ENCODE measurements at regions not wholly inside any gene's neighbourhood (a gene's known extent, or its start where the extent isn't known, plus 50 kb on each side); places are given as distances from the start of the nearest gene placed in this dataset.

GRCh38 chr17:71527311-71527710, 593.5 kb upstream of the SOX9 start:
- DNase-seq (peak; percentile 23), ATAC-seq (no peak)
- Histone ChIP-seq H3K4me1 (ENCODE audit: insufficient read depth, low read length) (peaks cover 10% of the 10 kb centered on the region; the same call in 1 of the 2 replicates), H3K79me2 (ENCODE audit: low read length) (no peaks in the 10 kb centered on the region), H3K27ac (ENCODE audit: low read length) (no peak overlapping the region), H3K36me3 (ENCODE audit: low read depth, low read length) (no peaks in the 10 kb centered on the region), H3K4me2 (ENCODE audit: low read length) (no peak overlapping the region), H3K9ac (ENCODE audit: low read length) (no peak overlapping the region), H3K27me3 (ENCODE audit: low read length) (no peaks in the 10 kb centered on the region), H3F3A (ENCODE audit: low read length, unreplicated experiment) (no peaks in the 10 kb centered on the region), H2AFZ (ENCODE audit: low read length) (no peak overlapping the region), H3K9me3 (ENCODE audit: low read length) (no peaks in the 10 kb centered on the region), H3K4me3 (ENCODE audit: low read length) (no peak overlapping the region), H3K9me2 (replicated peaks; ENCODE audit: low read length) (no peaks in the 10 kb centered on the region), H4K20me1 (ENCODE audit: low read length) (no peaks in the 10 kb centered on the region)
- no TSS peak for BruUV-seq (replicated peaks)
- TF ChIP-seq CTCF (conservative IDR thresholded peaks at IDR 0.05; ENCODE audit: low read depth, low read length) (no peak), EZH2phosphoT487 (IDR thresholded peaks at IDR 0.05; ENCODE audit: borderline replicate concordance, low read length) (no peak), EZH2 (IDR thresholded peaks at IDR 0.05; ENCODE audit: low read length, unreplicated experiment) (no peak)
- ChIA-PET CTCF (interaction anchor here (0.6 kb wide), 1 partner anchor 202 kb away, joined by 4 read pairs; no protein-coding TSS in a partner anchor), POLR2A (ENCODE audit: unreplicated experiment) (no interaction called here)
- intact Hi-C loops (cut with micrococcal nuclease) = no loop called here

- Histone ChIP-seq H4K20me1 (ENCODE audit: low read length) (no peaks in the 10 kb centered on the region), H3K9me2 (replicated peaks; ENCODE audit: low read length) (no peaks in the 10 kb centered on the region), H3K79me2 (ENCODE audit: low read length) (no peaks in the 10 kb centered on the region), H3K27me3 (ENCODE audit: low read length) (no peaks in the 10 kb centered on the region), H3K4me1 (ENCODE audit: insufficient read depth, low read length) (peaks cover 10% of the 10 kb centered on the region; the same call in 1 of the 2 replicates), H3K36me3 (ENCODE audit: low read depth, low read length) (no peaks in the 10 kb centered on the region), H2AFZ (ENCODE audit: low read length) (no peak overlapping the region), H3K27ac (ENCODE audit: low read length) (no peak overlapping the region), H3K9me3 (ENCODE audit: low read length) (no peaks in the 10 kb centered on the region), H3K4me3 (ENCODE audit: low read length) (no peak overlapping the region), H3K9ac (ENCODE audit: low read length) (no peak overlapping the region), H3K4me2 (ENCODE audit: low read length) (no peak overlapping the region), H3F3A (ENCODE audit: low read length, unreplicated experiment) (no peaks in the 10 kb centered on the region)
- no TSS peak for BruUV-seq (replicated peaks)
- TF ChIP-seq EZH2phosphoT487 (IDR thresholded peaks at IDR 0.05; ENCODE audit: borderline replicate concordance, low read length) (no peak), CTCF (conservative IDR thresholded peaks at IDR 0.05; ENCODE audit: low read depth, low read length) (no peak), EZH2 (IDR thresholded peaks at IDR 0.05; ENCODE audit: low read length, unreplicated experiment) (no peak)
- ChIA-PET CTCF (no interaction called here), POLR2A (ENCODE audit: unreplicated experiment) (no interaction called here)
- DNase-seq (no peak), ATAC-seq (no peak)
- intact Hi-C loops (cut with micrococcal nuclease) = no loop called here
Observed at GRCh38 chr17:71528210-71528609, 592.6 kb upstream of the SOX9 start.

GRCh38 chr17:71530248-71530647, 590.6 kb upstream of the SOX9 start:
- Histone ChIP-seq H3K9me3 (ENCODE audit: low read length) (no peaks in the 10 kb centered on the region), H3F3A (ENCODE audit: low read length, unreplicated experiment) (no peaks in the 10 kb centered on the region), H3K9ac (ENCODE audit: low read length) (no peak overlapping the region), H3K4me3 (ENCODE audit: low read length) (no peak overlapping the region), H2AFZ (ENCODE audit: low read length) (no peak overlapping the region), H3K27me3 (ENCODE audit: low read length) (no peaks in the 10 kb centered on the region), H4K20me1 (ENCODE audit: low read length) (no peaks in the 10 kb centered on the region), H3K4me1 (ENCODE audit: insufficient read depth, low read length) (peaks cover 10% of the 10 kb centered on the region; the same call in 1 of the 2 replicates), H3K27ac (ENCODE audit: low read length) (no peak overlapping the region), H3K4me2 (ENCODE audit: low read length) (no peak overlapping the region), H3K36me3 (ENCODE audit: low read depth, low read length) (no peaks in the 10 kb centered on the region), H3K79me2 (ENCODE audit: low read length) (no peaks in the 10 kb centered on the region), H3K9me2 (replicated peaks; ENCODE audit: low read length) (no peaks in the 10 kb centered on the region)
- BruUV-seq (replicated peaks) = no TSS peak
- ATAC-seq (peak; percentile 38; the same call in 1 of the 2 replicates), DNase-seq (peak; percentile 76)
- POLR2A ChIA-PET (ENCODE audit: unreplicated experiment) = no interaction called here
- CTCF ChIA-PET = interaction anchor here (0.6 kb wide), 1 partner anchor 191 kb away, joined by 3 read pairs; no protein-coding TSS in a partner anchor
- intact Hi-C loops (cut with micrococcal nuclease) = no loop called here
- TF ChIP-seq EZH2 (IDR thresholded peaks at IDR 0.05; ENCODE audit: low read length, unreplicated experiment) (no peak), EZH2phosphoT487 (IDR thresholded peaks at IDR 0.05; ENCODE audit: borderline replicate concordance, low read length) (no peak)
